Kidney (tissue), 13 donors: ENCODE measurements at regions not wholly inside any gene's neighbourhood (a gene's known extent, or its start where the extent isn't known, plus 50 kb on each side); places are given as distances from the start of the nearest gene placed in this dataset.

Source experiments
- DNase-seq, 5 donors: peaks; one replicate each; pipeline ENCODE4 v3.0.0-alpha.2; 2013 to 2020
- FAIRE-seq: peaks from 2 replicates; lab custom pipeline; 2012; peaks lifted over from hg19 to GRCh38; lab: Jason Lieb, UNC
- H3K27ac ChIP-seq, 2 donors: one replicate each; pipeline ENCODE4 v1.7.0; 2013; ENCODE audit warnings: low read depth in 2 of 2, low read length in 2 of 2, inconsistent platforms in 1 of 2
- H3K27me3 ChIP-seq: one replicate; pipeline ENCODE4 v1.7.1; 2013; ENCODE audit warnings: low read length, inconsistent platforms; ENCODE audit not compliant: control insufficient read depth, insufficient read depth
- H3K36me3 ChIP-seq, 3 donors: one replicate each; pipeline versions ENCODE4 v1.7.0 to v1.7.1; 2013; ENCODE audit warnings: low read length in 3 of 3, control low read depth in 1 of 3, inconsistent platforms in 1 of 3; ENCODE audit not compliant: insufficient read depth in 3 of 3, control insufficient read depth in 2 of 3
- H3K4me1 ChIP-seq, 3 donors: one replicate each; pipeline versions ENCODE4 v1.7.0 to v1.7.1; 2013; ENCODE audit warnings: low read length in 3 of 3, inconsistent platforms in 1 of 3, low read depth in 1 of 3; ENCODE audit not compliant: control insufficient read depth in 2 of 3, insufficient read depth in 2 of 3
- H3K4me3 ChIP-seq, 3 donors: one replicate each; pipeline versions ENCODE4 v1.7.0 to v1.8.1; 2013; ENCODE audit warnings: low read length in 3 of 3, control low read depth in 1 of 3, inconsistent platforms in 1 of 3
- H3K9ac ChIP-seq, 3 donors: one replicate each; pipeline versions ENCODE4 v1.7.0 to v1.7.1; 2013; ENCODE audit warnings: low read length in 3 of 3, control low read depth in 1 of 3, inconsistent platforms in 1 of 3
- H3K9me3 ChIP-seq, 3 donors: one replicate each; pipeline versions ENCODE4 v1.7.0 to v1.7.1; 2013; ENCODE audit warnings: low read length in 3 of 3, control low read depth in 1 of 3, inconsistent platforms in 1 of 3; ENCODE audit not compliant: control insufficient read depth in 2 of 3, insufficient read depth in 1 of 3
- CTCF ChIP-seq: IDR thresholded peaks from 3 replicates; pipeline ENCODE4 v1.5.1; 2012; ENCODE audit warnings: mild to moderate bottlenecking, moderate library complexity, borderline replicate concordance; ENCODE audit not compliant: insufficient read depth; ENCODE audit errors: extremely low read depth
- intact Hi-C: fragments of 100-400 bp; cut with DNase I; formaldehyde crosslinking; loops from one replicate; pipeline ENCODE4 v1.11.1; 2022
- donor health status: control.
- donor health status: control.
- donor health status: control.
- donor health status: control.
- donor health status: control.
- donor health status: DM: yes; HTN: yes; CAD: no.
- donor health status: Normal renal cell carcinoma (clear cell type).

GRCh38 chr12:19836456-19836855 lies 397.2 kb downstream of the AEBP2 start:
- Histone ChIP-seq H3K4me3 (no peak overlapping the region), H3K27me3 (no peaks in the 10 kb centered on the region), H3K36me3 (no peaks in the 10 kb centered on the region), H3K9me3 (no peaks in the 10 kb centered on the region), H3K27ac (no peak overlapping the region), H3K4me1 (no peaks in the 10 kb centered on the region), H3K9ac (no peak overlapping the region)
- intact Hi-C loops: no loop called here
- DNase-seq (no peak), FAIRE-seq (no peak)
- TF ChIP-seq CTCF: no peak

GRCh38 chr12:19837543-19837942 lies 398.3 kb downstream of the AEBP2 start:
- FAIRE-seq: no peak
- no peaks in the 10 kb centered on the region for H3K9me3 ChIP-seq
- no peak overlapping the region for H3K27ac ChIP-seq
- no peak for TF ChIP-seq CTCF
- DNase-seq: no peak
- no peaks in the 10 kb centered on the region for H3K4me1 ChIP-seq
- H3K36me3 ChIP-seq: no peaks in the 10 kb centered on the region
- H3K4me3 ChIP-seq: no peak overlapping the region
- intact Hi-C loops: no loop called here
- H3K9ac ChIP-seq: no peak overlapping the region
- no peaks in the 10 kb centered on the region for H3K27me3 ChIP-seq

- Histone ChIP-seq H3K27ac (no peak overlapping the region), H3K4me3 (no peak overlapping the region), H3K36me3 (no peaks in the 10 kb centered on the region), H3K9ac (no peak overlapping the region), H3K27me3 (no peaks in the 10 kb centered on the region), H3K9me3 (no peaks in the 10 kb centered on the region), H3K4me1 (no peaks in the 10 kb centered on the region)
- no peak for TF ChIP-seq CTCF
- no peak for DNase-seq
- FAIRE-seq: no peak
- intact Hi-C loops: no loop called here
Measured at GRCh38 chr12:19841451-19841850, 402.2 kb downstream of the AEBP2 start.

GRCh38 chr12:19842116-19842515 lies 402.8 kb downstream of the AEBP2 start:
- Histone ChIP-seq H3K27ac (no peak overlapping the region), H3K4me3 (no peak overlapping the region), H3K9ac (no peak overlapping the region), H3K27me3 (no peaks in the 10 kb centered on the region), H3K4me1 (no peaks in the 10 kb centered on the region), H3K9me3 (no peaks in the 10 kb centered on the region), H3K36me3 (no peaks in the 10 kb centered on the region)
- FAIRE-seq (no peak), DNase-seq (no peak)
- intact Hi-C loops: no loop called here
- no peak for TF ChIP-seq CTCF
